GM18499 (cell line): ENCODE measurements at regions not wholly inside any gene's neighbourhood (a gene's known extent, or its start where the extent isn't known, plus 50 kb on each side); places are given as distances from the start of the nearest gene placed in this dataset.
"Not testable (repeated sequence)": the region's sequence is repeated elsewhere in the genome, so short reads cannot be mapped to it uniquely, and the experiment has no call there.

Experiments
- ATAC-seq: cut with Tn5 transposase; IDR thresholded peaks from one replicate; pipeline ENCODE4 v1.9.1; 2021; ENCODE audit warnings: moderate number of reproducible peaks; ENCODE audit not compliant: insufficient read depth, unreplicated experiment

GRCh38 chr3:110932567-110932966, 139.0 kb upstream of the NECTIN3 start:
- ATAC-seq = no peak

- ATAC-seq = no peak
Observed at GRCh38 chr3:110933821-110934426, 137.7 kb upstream of the NECTIN3 start.

DNA sequence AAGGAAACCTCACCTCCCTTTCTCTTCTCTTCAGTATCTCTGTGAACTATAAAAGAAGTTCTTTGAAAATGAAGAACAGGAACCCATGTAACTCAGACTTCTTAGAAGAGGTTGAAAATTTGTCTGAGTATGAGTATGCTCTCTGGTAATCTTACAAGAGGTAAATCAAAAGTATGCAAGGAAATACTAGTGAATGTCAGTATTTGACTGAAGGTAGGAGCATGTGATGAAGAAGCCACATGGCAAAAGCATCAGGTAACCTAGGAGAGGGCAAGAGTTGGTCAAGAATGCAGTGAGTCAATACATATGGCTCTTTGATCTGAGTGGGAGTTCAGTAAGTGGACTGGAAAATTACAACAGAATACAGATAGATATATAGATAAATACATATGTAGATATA, 133.0 kb upstream of the NECTIN3 start:
- ATAC-seq = no peak

GRCh38 chr3:110940055-110940454, 131.6 kb upstream of the NECTIN3 start:
- ATAC-seq = no peak

DNA sequence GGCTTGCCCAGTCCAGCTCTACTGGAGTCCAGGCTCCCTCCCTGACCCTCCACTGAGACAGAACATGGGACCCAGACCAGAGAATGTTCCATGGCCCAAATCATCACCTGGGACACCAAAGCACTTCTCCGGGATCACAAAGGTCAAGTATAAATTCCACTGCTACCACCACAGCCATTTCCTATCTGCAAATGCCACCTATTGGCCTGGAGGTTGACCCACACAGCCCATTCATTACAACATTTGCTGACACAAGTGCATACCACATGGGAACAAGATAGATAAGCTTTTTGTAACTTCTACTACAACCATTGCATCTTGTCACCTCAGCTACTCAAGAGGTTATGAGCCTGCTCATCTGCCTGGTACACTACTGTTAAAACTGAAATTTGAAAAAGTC, 126.8 kb upstream of the NECTIN3 start:
- ATAC-seq = no peak

GRCh38 chr3:110946810-110947209, 124.8 kb upstream of the NECTIN3 start:
- ATAC-seq = no peak

GRCh38 chr3:110949194-110949593, 122.4 kb upstream of the NECTIN3 start:
- not testable (repeated sequence) for ATAC-seq

DNA sequence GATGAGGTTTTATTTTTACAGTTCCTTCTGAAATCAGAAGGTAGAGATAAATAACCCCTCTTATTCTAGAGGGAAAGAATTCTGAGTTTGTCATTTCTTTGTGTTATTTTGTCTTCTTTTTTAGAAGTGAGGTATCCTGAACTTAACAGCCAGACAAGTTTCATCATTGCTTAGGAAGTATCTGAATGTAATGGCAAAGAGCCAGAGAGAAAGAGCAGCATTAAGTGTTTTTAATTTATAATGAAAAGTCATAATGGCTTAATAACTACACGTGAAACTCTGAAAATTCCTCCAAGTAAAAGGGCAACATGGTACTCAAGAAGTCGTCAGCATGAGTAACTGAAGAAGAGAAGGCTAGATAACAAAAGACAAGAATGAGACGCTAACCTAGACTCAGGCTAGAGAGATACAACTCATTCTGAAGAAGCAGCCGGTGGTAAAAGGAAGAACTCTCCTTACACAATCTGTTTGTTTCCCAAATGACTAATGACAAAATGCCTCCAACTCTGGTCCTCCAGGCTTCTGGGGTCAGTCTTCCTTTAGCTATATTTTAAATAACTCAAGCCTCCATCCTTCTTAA, 116.2 kb upstream of the NECTIN3 start:
- ATAC-seq = no peak

GRCh38 chr3:110956081-110956480, 115.5 kb upstream of the NECTIN3 start:
- no peak for ATAC-seq

DNA sequence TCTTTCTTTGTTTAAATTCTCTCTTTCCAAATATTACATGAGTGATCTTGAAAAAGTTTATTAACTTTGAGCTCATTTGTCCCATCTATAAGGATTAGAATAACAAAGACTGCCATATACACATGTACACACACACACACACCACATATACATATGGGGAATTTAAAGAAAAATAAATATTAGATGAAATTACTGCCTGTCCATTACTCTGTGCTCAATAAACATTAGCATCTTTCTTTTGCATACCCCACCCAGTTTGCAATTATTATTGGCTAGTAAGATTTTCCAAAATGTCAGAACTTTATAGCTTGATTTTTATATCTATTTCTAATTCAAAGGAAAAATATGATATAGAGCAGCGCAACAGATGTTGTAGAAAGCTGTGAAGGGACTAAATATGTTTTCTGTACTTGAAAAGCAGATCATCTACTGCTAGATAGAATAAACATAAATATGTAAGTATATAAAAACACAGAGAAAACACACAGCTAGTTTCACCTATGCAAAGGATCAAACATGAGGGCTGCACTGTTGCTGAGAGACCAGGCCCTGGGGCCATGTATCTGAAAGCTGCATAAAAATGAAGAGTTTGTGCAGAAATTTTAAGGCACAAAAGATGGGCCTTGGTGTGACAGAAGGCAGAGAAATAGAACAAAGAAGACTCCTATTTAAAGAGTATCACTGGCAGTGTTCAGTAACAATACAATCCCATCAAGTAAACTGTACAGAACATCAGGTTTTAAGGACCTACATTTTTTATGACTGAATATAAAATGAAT, 114.2 kb upstream of the NECTIN3 start:
- ATAC-seq = no peak

DNA sequence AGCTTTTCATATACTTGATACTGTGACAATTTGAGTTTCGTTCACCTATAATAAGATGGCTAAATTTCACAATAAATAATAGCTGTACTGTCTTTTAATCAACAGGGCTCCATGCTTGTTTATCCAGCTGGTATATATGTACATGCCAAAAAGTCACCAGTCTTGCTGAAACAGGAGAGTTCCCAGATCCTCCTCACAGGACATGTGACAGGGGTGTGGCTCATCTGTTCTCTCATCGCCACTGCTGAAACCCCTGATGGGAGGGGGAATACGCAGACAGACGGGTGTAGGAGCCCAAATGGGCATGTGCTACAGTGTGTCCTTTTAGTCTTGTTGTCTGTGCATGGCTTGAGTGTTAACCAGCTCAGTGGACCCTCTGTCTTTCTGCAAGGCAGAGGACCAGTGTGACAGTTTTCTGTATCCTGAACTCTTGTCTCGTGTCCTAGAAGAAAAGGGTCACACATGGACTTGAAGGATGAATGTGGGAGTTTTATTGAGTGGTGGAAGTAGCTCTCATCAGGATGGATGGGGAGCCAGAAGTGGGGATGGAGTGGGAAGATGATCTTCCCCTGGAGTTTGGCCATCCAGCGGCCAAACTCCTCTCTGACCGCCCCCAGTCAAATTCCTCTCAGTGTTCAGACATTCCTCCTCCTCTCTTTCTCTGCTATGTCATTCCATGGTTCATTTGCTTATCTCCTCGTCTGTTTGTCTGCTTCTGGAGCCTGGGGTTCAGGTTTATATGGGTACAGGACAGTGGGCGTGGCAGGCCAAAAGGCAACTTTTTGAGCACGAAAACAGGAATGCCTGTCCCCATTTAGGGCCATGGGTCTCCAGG, 113.1 kb upstream of the NECTIN3 start:
- no peak for ATAC-seq

- ATAC-seq = no peak
Observed at GRCh38 chr3:110965976-110966375, 105.6 kb upstream of the NECTIN3 start.

GRCh38 chr3:110966966-110967663, 104.5 kb upstream of the NECTIN3 start:
- no peak for ATAC-seq

DNA sequence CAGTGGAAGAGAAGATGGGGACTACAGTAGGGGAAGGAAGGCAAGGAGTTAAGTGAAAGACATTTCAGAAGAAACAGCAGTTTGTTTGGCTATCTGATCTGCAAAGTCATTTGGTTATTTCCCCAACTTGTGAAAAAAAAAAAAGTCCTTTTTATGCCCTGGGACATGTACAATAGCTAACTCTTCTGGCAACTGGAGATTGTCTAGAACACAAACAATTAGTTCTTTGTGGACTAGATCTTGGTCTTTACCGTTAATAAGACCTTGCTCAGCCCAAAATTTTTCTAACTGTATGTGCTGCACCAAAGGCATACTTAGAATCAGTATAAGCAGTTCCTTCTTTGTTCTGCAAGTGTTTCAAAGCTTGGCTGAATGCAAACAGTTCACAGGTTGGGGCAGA, 103.5 kb upstream of the NECTIN3 start:
- ATAC-seq = no peak

DNA sequence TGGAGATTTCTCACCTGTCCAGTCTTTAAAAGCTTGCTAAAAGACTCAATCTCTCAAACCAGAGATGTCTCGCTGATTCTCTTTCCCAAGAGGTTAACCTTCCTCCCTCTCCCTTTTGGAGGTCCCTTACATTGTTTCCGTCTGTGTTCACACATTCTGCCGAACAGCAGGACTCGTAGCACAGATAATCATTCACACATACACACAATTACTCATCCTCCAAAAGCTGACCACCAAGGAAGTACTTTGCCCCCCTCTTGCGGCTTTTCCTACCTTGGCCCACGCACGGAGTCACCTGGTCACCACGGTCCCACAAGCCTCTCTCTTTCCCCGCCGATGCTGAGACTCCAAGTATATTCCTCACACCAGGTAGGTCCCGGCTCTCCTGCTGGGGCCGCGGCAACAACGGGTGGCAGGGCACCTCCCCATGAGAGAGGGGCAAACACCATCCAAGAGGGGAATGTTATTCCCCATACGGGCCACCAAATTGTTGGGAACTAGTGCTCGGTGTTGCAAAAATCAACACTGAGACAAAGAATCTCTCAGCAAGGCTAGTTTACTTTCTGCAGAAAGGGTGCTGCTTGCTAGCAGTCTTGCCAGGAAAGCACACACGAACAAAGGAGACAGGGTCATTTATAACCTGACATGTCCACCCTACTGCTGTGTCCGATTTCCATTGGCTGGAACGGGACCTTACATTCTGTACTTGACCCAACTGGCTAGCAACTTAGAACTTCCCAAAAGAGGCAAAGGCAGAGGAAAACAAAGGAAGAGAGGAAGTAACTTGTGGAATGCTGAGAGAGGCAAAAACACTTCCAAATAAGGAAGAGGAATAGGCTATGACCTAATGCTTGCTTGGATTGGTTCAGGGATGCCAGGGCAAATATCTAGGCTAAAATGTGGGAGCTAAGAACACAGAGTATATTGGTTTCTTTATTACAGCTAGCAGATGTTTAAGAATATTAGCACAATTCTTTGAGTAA, 102.1 kb upstream of the NECTIN3 start:
- ATAC-seq = no peak

GRCh38 chr3:110971010-110971601, 100.5 kb upstream of the NECTIN3 start:
- ATAC-seq = no peak

DNA sequence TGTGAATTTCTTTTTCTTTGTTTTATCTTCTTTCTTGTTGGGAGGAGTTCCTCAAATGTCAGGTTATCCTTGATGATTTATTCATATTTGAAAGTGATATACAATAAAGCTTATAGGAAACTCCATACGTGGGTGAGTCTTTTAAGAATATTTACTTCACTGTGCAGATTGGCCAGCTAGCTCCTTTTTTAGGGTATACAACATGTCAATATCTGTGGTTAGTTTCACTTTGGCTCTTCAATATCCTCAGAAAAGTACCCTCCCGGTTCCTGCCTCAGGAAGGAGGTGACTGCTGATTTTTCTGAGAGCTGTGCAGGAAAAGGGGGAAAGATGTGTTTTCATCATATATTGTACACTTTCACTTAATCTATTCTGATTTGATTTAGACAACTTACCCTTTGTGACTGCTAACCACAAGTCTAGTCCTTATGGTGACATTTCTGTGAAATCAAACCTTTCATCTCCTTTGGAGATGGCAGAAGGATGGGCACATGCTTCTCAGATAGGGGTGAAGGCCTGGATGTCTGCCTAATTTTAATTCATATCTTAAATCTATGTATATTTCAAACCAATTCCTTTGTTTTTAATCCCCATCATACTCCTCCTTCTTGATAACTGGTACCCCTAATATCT, 98.2 kb upstream of the NECTIN3 start:
- ATAC-seq = no peak

DNA sequence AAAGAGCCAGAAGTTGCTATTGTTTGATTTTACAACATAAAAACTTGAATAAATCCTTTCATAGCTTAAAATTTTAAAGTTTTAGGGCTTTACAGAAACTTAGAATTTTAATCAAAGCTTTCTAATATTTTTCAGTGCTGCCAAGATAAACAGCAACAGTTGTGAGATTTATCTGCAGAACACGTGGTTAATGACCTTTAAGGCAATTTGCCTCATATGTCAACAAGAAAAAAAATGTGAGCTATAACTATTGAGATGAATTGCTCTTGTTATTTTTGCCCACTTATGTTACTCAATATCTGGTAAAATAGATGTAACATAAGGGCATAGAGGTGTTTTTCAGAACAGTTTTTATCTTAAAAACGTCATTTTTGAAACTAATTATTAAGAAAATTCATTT, 96.7 kb upstream of the NECTIN3 start:
- no peak for ATAC-seq
